Stimulated activated CD8-positive, alpha-beta memory T cell treated with anti-CD3 and anti-CD28 coated beads, Interleukin-4, amount 100 ng/mL, for 24 hours (primary cell): ENCODE measurements at regions not wholly inside any gene's neighbourhood (a gene's known extent, or its start where the extent isn't known, plus 50 kb on each side); places are given as distances from the start of the nearest gene placed in this dataset.

Experiments used
- DNase-seq: peaks from one replicate; pipeline ENCODE4 v3.0.0-alpha.2; 2020; ENCODE audit warnings: low read depth

DNA sequence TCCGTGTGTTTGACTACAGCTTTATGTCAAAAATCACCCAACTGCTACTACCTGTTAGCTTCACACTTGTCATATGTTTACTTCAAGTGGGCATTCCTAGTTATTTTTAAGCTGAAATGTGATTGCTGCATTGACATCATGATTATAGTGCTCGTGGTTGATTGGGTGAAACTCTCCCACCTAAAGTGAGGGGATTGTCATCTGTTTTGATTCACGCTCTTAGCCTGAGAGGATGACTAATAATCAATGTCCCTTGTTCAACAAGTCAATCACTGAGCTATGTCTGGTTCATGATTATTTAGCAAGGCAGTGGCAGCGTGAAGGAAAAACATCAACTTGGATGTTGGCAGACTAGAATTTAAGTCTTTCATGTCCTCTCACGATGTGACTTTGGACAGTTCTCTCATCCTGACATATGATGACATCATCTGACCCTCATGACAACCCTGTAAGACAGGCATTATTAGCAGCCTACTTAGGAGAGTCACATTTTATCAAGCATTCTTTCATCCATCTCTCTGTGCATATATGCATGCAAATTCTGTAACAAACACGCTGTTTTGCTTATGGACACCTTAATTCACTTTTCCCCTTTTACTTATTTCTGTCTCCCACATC is 352.6 kb upstream of the ZMIZ1 start:
- no peak for DNase-seq

DNA sequence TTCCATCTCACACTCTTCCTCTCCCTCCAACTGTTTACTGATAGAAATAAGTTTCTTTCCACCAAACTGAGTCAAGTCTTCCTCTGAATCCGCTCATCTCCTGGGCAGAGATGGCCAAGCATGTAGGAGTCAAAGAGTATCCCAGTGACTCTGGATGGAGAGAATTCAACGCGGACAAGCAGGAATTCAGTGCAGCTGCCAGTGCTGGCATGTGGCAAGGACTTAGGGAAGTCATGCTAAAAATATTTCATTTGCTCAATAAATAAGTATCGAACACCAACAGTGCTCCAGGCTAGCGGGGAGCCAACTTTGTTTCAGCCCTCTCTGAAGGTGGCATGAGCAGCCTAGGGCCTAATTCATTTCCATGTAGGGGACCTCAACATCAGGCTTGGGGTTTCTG is 351.6 kb upstream of the ZMIZ1 start:
- no peak for DNase-seq

DNA sequence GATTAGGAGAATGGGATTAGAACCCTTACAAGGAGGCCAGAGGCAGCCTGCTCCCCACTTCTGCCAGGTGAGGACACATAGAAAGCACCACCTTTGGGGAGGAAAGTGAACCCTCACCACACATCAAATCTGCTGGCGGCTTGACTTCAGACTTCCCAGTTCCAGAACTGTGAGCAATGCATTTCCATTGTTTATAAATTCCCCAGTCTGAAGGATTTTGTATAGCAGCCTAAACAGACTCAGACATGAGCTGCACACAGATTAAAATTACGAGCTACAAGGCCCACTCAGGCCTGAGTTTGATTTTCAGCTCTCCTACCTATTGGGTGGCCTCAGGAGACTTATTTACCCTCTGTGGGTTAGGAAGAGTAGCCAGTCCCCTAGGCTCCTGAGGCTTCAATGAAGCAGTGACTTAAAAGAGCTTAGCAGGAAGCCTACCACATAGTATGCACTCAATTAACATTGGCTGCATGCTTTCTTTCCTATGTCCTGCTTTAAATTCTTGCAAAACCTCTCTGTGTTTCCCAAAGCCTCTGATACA is 350.7 kb upstream of the ZMIZ1 start:
- DNase-seq = no peak

DNA sequence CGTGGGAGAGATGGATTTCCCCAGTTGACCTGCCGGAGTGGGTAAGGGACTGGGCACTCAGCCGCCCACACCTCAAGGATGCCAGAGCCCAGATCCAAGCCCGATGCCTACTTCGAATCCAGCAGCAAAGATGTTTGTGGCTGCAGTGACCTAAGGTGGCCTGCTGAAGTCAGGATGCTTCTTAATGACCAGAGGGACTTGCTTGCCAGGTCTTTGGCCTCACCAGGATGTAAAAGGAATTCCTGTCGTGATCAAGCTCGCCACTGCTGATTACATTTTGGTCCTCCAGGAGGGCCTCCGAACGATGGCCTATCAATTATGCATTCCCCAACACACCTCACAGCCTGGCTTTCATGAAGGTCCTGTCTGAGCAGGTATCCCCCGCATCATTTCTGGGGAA is 349.5 kb upstream of the ZMIZ1 start:
- no peak for DNase-seq

DNA sequence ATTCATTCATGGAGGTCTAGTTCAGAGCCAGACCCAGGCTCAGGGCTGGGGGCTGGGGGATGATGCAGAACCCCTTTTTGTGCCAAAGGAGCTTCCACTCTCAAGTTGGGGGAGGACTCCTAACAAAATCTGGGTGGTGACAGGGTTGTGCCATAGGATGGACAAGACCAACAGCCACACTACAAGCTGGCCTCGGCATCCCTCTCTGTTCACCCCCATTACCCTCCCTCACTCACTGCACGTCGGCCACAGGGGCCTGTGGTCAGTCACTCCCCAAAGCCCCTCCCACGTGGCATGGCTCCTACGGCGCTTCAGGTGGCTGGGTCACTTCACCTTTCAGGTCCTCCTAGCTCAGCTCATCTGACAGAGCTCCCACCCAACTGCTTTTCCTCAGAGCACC is 348.7 kb upstream of the ZMIZ1 start:
- no peak for DNase-seq

DNA sequence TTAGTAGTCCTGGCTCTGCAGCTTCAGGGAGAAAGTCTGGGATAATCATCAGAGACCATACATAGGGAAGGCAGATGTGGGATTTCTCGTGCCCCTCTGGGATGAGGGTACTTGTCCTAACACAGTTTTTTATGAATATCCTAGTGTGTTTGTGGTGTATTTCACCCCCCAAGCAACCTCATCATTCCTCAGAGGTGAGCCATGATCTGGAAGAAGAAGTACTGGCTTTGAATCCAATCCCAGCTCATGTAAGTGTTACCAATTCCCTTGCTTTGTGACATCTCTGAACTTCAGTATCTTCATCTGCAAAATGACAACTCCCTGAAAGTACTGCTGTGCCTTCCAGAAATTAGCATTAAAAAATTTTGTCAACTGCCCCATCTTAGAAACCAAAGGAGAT is 347.5 kb upstream of the ZMIZ1 start:
- DNase-seq = no peak

DNA sequence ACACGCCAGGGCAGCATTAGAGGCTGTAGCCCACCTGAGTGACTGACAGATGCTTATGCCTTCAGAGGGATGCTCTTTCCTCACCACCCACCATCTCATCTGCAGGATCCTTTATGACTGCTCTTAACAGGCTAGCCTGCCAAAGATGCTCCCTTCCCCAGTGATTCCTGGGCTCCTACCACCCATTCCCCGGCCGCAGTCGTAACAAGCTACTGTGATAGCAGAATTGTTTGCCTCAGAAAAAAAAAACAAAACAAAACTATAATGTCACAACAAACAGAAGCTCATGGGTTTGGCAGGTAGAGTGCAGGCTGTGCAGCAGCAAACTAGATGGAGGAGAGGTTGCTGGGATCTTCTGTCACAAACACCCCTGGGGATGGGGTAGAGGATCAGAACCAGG is 343.9 kb upstream of the ZMIZ1 start:
- DNase-seq = no peak

DNA sequence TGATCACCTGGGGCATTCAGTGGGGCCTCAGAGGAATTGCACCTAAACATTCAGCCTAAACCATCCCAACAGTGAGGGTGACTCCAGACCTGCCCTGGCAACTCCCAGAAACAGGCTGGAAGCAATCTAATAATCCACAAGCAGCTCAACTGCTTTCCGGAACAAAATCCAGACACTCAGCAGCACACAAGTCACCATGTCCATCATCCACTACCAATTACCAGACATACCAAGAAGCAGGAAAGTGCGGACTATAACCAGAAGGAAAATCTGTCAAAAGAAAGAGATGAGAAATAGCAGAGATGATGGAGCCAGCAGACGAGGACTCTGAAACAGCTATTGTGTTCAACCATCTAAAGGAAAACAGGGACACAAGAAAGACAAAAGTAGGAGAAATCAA is 342.6 kb upstream of the ZMIZ1 start:
- DNase-seq = no peak

DNA sequence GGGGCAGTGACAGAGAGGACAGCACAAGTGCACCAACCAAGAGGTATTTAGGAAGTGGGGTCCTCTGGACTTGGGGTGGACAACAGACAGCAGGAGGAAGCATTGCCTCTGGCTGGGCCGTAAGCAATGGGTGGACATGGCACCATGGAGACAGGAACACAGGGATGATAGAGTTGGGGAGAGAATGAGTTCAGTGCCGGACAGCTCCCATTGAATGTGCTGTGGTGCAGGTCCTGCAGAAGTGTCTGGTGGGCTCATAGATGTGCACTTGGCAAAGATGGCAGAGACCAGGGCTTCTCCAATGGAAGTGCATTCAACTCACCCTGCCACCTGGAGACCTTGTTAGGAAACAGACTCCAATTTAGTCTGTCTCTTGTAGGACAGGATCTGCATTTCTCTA is 341.5 kb upstream of the ZMIZ1 start:
- DNase-seq = no peak

DNA sequence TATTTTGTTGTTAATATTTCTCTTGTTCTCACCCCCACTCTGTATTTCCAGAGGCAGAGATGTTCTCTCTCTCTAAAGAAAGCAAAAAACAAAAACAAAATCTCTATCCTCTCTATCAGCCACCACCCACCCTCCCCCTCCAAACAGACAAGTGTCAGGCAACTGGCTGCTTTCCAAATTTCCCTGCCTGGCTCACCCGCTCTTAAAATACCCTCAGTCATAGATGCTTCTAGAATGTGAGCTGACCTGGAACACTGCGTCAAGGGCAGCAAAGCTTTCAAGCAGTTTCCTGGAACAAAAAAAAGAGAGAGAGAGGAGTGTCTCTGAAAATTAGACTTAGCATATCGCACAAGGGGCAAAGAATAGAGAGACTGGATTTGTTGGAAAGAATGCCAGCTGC is 341.0 kb upstream of the ZMIZ1 start:
- no peak for DNase-seq

DNA sequence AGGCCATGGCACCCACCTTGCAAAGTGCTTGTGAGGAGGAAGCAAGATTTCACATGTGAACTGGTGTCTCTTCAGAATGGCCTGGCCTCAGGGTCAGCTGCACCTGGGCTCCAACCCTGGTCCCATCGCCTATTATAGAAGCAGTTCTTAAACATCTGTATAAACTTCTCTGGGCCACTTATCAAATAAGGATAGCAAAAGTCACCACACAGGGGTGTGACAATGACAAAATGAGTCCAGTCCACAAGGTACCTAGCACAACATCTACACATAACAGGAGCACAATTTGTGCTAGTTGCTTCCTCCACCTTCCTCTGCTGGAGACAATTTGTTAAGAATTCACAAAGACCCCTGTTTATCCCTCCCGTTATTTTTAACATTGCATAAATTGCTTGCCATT is 340.6 kb upstream of the ZMIZ1 start:
- DNase-seq = no peak

DNA sequence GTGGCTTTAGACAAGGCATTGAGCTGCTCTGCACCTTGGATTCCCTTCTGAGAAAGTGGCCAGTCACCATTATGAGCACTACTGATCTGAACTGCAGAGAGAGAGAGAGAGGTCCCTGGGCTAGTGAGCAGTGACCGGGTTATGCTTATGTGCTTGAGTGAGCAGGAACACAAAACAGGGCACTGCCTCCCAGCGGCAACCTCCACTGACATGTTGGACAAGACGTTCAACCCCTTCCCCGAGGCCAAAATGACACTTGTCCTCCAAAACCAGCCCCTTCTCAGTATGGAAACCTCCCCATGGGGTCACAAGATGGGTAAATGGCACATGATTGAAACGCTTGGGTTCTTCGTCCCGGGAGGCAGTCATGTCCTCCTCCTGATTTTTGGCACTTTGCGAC is 339.4 kb upstream of the ZMIZ1 start:
- DNase-seq = no peak

DNA sequence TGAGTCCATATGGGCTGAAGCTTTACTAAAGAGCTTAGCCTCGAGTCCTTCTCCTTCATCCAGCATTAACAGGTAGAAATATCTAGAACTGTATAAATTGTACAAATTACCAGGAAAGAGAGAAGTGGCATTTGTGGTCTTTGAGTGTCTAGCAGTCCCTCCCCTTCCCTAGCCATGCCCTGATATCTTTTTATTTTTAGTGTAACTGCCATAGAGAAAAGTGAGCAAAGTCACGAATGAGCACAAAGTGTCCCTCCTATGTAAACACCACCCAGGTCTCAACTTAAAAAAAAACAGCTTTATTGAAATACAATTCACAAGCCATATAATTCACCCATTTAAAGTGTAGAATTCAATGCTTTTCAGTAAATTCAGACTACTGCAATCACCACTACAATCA is 339.0 kb upstream of the ZMIZ1 start:
- no peak for DNase-seq

DNA sequence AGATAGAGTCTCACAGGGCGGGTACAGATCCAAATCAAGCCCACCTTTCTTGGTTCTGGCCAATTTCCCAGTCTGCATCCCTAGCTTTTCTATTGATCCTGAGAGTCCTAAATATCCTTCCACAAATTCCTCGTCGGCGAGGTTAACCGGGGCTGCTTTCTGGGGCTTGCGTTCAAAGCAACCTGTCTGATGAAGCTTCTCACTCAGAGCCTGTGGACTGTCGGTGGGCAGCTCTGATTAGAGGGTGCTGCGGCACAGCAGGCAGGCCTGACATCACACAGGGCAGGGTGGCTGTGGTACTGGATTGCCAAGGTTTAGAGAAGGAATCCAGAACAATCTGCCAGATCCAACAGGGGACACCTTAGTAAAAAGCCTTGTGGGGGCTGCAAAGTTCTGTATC is 338.0 kb upstream of the ZMIZ1 start:
- DNase-seq = no peak

DNA sequence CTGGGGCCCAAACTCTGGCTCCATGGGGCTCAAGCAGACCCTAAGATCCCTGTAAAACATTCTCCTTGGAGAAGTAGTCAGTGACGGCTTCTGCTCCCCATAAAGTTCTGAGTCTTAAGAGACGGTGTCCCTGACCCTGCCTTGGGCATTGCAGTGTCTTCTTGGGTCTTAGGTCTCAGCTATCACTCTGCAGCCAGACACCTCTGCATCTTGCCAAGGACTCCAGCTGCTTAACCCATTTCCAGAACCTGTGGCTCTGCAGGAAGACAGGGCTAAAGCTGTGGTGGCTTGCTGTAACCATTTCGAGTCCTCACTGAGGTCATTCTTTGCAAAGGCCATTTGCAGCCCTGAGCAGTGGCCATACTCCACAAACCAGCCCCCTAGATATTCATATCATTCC is 337.1 kb upstream of the ZMIZ1 start:
- no peak for DNase-seq

DNA sequence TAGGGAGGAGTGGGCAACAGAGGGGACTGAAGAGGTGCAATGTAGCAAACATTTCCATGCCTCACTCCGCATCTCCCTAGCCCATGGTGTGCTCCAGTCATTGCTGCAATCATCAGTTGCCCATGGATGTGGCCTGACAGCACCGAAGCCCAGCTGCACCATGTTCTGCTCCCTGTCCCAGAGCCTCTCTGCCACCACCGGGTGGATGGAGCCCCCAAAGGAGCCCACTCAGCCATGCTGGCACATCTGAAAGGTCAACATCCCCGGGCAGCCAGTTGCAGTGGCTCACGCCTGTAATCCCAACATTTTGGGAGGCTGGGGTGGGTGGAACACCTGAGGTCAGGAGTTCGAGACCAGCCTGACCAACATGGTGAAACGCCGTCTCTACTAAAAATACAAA is 336.4 kb upstream of the ZMIZ1 start:
- no peak for DNase-seq

DNA sequence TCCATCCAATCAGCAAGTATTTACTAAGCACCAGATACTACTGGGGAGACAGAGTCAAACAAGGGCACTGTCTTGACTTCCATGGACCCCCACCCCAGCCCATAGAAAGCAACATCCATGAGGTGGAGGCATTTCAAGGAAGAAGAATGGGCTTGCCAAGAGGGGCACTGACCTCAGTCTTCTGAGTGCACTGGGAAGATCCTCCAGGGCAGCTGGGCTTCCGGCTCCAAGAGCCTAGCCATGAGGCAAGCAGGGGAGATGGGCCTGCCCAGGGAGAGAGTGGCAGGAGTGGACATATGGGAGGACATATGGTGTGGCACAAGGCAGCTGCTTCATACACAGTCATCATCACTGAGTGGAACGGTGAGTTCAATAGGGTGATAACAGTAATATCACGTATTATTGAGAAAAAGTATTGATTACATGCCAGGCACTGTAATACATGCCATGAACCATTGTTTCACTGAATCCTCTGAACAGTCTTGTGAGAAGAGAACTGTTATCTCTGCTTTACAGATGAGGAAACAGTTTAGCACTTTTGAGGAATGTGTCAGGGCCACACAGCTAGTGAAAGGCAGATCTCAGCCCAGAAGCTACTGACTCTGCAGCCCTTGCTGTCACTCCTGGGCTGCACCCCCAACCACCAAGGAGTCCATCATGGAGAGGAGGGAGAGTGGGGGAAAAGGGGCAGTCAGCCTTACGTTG is 331.7 kb upstream of the ZMIZ1 start:
- no peak for DNase-seq

DNA sequence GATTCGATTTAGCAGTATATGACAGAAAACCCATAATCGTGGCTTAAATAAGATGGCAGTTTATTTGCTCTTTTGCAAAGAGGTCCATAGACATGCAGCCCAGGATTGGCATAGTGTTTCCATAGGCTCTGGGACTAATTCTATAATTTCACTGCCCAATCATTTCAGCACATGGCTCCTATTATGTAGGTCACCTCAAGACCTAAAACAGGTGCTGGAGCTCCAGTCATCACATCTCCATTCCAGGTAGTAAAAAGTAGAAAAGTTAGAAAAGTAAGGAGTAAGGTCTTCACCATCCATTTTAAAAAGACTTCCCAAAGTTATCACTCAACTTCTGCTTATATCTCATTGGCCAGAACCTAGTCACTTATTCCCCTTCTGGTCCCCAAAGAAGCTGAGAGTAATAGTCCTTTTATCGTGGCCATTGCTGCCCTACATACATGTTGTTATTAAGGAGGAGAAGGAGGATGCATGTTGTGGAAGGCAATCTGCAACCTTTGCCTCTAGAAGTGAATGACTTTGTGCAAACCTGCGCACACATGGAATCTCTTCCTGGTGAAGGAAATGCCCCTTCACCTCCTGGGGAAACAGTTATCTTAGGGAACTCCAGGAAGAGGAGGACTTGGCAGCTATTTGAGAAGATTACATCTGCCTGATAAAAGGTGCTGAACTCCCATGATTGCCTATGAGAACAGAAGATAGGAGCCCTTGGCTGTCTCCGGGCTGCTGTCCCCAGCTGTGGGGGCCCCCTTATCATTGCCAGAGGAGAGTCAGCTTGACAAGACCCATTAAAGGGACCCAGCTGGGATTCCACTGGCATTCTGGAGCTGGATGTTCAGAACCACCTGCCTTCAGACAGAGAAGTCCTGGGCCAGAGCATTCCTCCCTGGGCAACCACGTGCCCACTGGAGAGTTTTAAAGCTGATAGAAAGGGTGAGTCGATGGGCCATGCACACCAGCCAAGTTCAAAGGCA is 330.6 kb upstream of the ZMIZ1 start:
- no peak for DNase-seq

DNA sequence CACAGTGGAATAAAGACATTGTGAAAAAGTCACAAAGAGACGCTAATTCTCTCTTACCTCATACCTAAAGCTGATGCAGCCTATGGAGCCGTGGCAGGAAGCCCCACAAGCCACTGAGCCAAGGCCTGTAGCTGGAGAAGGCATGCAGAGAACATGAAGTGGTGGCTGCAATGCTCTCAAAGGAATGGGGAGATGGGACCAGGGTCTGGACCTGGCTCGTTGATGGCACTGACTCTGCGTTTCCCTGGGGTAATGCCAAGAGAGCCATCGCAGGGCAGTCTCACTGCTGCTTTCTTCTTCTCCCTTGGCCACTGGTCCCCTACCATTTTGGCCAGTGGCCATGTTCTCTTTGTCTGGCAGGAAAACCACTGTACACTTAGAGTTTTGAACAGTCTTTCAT is 329.9 kb upstream of the ZMIZ1 start:
- no peak for DNase-seq

DNA sequence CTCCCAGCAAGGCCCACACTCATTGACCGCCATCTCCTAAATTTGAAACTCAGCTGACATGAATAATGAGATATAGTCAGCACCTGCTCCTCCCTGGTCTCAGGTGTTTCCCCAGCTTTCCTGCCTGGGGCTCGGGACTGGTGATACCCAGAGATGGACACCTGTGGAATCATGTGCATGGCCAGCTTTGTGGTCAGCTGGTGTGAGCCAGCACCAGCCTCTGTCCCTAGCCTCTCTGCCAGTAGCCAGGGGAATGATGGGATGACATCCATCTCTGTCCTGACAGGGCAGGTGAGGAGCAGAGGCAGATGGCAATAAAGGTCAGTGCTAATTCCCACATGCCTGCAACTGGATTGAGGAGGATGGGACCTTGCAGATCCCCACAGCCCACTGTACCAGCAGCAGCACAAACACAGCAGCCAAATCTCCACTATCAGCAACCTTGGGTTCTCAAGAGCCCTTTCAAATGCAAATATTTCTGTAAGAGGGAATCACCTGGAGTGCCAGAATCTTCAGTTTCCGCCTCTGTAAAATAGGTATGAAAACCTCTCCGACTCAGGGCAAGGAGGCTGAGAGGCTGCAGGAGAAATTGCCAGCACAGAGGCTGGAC is 329.2 kb upstream of the ZMIZ1 start:
- no peak for DNase-seq

DNA sequence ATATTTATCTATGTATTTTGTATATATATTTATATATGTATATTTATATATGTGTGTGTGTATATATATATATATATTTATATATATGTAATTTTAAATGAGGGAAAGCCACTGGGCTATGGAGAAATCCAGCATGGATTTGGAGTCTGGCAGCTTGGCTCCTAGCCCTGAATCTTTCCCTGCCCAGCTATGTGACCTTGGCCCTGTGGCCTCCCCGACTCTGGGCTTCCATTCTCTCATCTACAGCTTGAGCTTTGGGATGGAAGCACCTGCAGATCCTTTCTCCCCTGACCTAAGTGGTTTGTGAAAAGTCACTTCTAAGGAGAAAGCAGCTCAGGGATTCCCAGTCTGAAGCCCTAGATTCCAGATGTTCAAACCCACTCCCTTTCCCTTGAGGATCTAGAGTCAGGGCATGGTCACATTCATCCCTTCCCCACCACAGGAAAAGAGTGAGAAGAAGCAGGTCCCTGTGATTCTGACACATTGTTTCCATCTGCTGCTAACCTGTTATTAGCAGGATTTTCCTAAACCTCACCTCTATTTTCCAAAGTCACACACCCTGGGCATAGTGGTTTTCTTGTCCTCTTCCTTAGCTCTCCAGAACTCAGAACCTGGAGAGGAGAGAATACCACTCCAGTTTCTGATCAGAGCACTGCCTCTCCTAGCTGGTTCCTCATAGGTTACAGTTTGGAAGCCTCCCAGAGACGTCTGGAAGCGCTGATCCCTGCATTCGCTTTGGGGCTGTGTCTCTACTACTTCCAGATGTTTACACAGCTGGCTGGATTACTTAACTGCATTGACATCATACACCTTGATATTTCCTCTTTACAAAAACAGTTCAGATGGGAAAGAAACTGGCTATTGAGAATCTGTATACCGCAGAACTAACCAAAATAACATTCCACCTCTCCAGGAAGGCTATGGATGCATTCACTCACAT is 327.5 kb upstream of the ZMIZ1 start:
- DNase-seq = no peak
